ENCODE measurements at regions not wholly inside any gene's neighbourhood (a gene's known extent, or its start where the extent isn't known, plus 50 kb on each side); places are given as distances from the start of the nearest gene placed in this dataset.

- TF ChIP-seq, protein P1, sequence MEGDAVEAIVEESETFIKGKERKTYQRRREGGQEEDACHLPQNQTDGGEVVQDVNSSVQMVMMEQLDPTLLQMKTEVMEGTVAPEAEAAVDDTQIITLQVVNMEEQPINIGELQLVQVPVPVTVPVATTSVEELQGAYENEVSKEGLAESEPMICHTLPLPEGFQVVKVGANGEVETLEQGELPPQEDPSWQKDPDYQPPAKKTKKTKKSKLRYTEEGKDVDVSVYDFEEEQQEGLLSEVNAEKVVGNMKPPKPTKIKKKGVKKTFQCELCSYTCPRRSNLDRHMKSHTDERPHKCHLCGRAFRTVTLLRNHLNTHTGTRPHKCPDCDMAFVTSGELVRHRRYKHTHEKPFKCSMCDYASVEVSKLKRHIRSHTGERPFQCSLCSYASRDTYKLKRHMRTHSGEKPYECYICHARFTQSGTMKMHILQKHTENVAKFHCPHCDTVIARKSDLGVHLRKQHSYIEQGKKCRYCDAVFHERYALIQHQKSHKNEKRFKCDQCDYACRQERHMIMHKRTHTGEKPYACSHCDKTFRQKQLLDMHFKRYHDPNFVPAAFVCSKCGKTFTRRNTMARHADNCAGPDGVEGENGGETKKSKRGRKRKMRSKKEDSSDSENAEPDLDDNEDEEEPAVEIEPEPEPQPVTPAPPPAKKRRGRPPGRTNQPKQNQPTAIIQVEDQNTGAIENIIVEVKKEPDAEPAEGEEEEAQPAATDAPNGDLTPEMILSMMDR (IDR thresholded peaks at IDR 0.05): no peak
- no peak for TF ChIP-seq POLR2A (IDR thresholded peaks at IDR 0.05)
- no peak for TF ChIP-seq EP300 (IDR thresholded peaks at IDR 0.05)
- no peak for TF ChIP-seq POLR2AphosphoS5 (IDR thresholded peaks at IDR 0.05)
These were observed 75.8 kb upstream of the METTL9 start for GRCh38 chr16:21523411-21524067.

Measured in gastroesophageal sphincter (tissue), 3 donors.